ENCODE measurements at regions not wholly inside any gene's neighbourhood (a gene's known extent, or its start where the extent isn't known, plus 50 kb on each side); places are given as distances from the start of the nearest gene placed in this dataset.
A peak's percentile ranks its signal among the peaks of the same experiment; 100 is the strongest.

GRCh38 chr4:130545171-130545570 is 1449.2 kb downstream of the C4orf33 start:
- DNase-seq = no peak

GRCh38 chr4:130545596-130545995 is 1449.6 kb downstream of the C4orf33 start:
- no peak for DNase-seq

- no peak for DNase-seq
Observed at GRCh38 chr4:130559268-130559667, 1463.3 kb downstream of the C4orf33 start.

DNA sequence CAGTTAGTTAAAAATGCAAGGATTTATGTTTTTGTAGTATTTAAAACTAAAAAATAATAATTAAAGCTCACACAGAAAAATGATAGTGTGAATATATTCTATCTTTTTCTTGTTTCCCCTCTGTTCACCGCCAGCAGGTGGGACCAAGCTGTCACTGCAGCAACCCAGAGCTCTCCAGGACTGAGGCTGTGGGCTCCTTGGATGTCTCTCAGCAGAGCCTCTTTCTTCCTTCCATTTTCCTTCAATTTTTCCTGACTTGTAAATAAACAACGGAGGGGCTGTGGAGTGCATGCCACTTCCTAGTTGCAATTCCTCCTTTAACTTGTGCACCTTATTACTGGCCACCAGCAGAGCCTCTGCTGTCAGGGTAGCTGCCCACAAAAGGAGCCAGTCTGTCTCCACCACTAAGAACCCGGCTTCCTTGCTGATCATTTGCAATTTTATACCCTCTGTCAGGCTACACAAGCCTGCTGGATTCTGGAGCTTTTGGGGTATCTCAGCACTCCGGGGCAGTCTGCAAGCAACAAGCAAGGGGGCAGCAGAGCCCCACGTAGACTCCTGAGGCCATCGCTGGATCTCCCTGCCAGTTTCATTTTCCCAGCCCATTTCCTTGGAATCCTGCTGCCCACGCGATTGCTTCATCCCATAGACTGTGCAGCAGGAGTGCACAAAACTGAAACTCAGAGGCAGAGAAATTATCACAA is 1467.4 kb downstream of the C4orf33 start:
- no peak for DNase-seq

GRCh38 chr4:130563889-130564418 is 1468.0 kb downstream of the C4orf33 start:
- no peak for DNase-seq

- no peak for DNase-seq
Observed at GRCh38 chr4:130568746-130569145, 1472.8 kb downstream of the C4orf33 start.

DNA sequence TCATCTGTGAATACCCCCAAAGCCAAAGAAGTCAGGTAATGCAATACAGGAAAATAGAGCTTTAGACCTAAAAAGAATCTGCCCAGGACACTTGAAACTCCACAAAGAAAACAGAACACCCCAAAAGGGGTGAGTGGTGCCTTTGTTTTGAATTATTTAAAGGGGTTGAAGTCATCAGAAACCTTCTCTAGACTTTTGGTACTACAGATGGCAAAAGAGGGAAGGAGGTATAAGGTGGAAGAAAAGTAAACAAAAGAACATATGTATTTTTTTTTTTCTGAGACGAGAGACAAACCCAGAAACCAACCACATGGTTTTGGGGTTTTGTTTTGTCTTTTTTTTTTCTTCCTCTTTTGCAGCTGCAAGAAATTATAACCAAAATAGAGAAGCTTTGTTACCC is 1477.8 kb downstream of the C4orf33 start:
- no peak for DNase-seq

- DNase-seq = no peak
Observed at GRCh38 chr4:130574215-130574614, 1478.3 kb downstream of the C4orf33 start.

GRCh38 chr4:130576218-130576617 is 1480.3 kb downstream of the C4orf33 start:
- peak; percentile 36 for DNase-seq

DNA sequence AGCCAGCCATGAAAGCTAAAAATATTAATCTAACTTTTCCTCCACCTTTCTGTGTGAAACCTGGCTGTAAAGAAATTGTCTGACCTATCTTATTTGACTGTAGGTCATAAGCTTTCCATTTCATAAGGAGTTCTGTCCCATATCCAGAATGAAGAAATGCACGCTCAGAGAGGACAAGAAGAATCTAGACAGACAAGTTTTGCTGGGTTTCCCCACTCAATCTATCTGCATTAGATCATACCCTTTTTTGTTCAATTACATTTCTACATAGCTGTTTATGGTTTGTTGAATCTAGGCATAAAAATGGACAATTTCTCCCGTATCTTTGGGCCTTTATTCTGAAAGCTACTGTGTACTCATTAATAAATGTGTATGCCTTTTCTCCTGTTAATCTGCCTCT is 1495.1 kb downstream of the C4orf33 start:
- no peak for DNase-seq

GRCh38 chr4:130600706-130601105 is 1504.8 kb downstream of the C4orf33 start:
- DNase-seq = no peak

GRCh38 chr4:130603043-130603442 is 1507.1 kb downstream of the C4orf33 start:
- no peak for DNase-seq

DNA sequence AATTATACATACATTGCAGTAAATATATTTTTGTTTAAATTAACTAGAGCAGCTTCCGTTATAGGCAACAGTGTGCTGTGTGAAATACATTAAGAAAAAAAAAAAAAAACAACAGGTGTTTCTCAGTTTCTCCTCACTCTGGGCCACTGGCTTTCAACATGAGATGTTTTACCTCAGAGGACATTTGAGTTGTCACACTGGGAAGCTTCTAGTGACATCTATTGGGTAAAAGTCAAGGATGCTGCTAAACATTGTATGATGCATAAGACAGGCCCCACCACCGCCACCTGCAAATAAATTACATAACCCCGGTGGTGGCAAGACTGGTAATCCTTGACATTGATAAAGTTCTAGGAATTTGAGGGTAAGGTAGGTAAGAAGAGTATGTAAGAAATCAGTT is 1512.2 kb downstream of the C4orf33 start:
- no peak for DNase-seq

DNA sequence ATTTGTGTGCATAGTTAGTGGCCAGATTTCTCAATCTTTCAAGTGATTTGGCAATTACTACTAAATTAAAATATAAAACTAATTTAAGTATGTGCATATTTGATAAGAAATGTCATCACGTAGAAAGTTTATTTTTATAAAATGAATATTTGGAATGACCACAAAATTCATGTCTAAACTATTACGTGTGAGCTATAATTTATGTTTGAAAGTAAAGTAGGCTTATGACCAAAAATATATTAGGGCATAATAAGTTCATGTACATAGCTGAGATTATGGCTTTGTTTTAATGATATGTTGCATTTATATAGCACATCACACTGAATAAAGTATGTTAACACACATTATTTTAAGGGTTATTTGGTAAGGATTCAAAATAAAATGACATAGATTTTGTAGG is 1532.6 kb downstream of the C4orf33 start:
- no peak for DNase-seq

GRCh38 chr4:130632731-130633604 is 1537.0 kb downstream of the C4orf33 start:
- DNase-seq = no peak

DNA sequence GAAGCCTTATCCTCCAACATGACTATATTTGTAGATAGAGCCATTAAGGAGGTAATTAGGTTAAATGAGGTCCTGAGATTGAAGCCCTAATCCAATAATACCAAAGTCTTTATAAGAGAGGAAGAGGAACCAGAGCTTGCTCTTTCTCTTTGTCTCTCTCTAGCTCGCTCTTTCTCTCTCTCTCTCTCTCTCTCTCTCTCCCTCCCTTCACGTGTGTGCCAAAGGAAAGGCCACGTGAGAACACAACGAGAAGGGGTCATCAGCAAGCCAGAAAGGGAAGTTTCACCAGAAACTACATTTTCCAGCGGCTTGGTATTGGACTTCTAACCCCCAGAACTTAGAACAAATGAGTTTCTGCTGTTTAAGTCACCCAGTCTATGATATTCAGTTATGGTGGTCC is 1540.5 kb downstream of the C4orf33 start:
- DNase-seq = no peak

DNA sequence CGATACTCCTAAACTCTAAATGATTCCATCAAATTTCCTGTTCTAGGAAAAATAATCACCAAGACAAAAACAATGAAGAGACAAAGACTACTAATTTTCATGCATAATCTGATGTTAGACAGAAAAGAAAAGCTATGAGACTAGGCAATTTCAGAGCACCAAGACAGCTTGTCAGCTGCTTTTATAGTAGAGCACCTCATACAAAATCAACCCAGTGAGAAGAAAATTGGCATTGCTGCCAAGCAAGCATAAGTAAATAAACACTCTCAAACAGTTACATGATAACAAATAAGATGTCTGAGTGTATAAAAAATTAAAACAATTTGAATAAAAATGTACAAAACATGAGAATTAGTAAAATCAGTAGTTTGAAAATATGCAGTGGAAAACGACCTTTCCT is 1544.6 kb downstream of the C4orf33 start:
- no peak for DNase-seq

DNA sequence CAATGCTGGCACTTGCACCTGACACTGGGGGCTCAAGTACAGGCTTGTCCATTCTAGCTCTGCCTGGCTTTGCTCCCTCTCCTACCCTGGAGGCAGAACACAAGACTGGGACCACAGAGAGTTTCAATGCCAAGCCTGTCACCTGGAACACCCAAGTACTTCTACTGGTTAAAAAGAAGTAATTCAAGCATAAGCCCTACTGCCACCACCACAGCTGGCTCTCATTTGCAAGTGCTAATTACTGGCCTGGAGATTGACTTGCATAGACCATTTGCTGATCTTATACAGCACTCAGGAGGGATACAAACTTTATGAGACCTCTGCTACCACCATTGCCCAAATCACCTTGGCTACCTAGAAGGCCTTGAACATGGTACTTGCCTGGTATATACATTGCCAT is 1550.9 kb downstream of the C4orf33 start:
- DNase-seq = no peak

DNA sequence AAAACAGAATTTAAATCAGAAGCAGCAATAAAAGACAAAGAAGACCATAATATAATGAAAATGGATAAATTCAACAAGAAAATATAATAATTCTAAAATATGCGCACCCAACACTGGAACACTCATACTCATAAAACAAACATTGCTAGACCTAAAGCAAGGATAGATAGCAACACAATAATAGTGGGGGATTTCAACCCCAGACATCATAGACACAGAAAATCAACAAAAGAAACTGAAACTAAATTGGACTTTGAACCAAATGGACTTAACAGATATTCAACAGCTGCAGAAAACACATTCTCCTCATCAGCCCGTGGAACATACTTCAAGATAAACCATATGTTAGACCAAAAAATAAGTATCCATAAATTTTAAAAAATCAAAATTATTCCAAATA is 1552.6 kb downstream of the C4orf33 start:
- DNase-seq = no peak

DNA sequence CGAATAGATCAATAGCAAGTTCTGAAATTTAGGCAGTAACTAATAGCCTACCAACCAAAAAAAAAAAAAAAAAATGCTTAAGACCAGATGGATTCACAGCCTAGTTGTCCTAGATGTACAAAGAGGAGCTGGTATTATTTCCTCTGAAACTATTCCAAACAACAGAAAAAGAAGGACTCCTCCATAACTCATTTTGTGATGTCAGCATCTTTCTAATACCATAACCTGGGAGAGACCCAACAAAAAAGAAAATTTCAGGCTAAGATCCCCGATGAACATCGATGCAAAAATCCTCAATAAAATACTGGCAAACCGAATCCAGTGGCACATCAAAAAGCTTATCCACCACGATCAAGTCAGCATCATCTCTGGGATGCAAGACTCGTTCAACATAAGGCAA is 1557.9 kb downstream of the C4orf33 start:
- DNase-seq = no peak

- DNase-seq = no peak
Observed at GRCh38 chr4:130659320-130659719, 1563.4 kb downstream of the C4orf33 start.

GRCh38 chr4:130668859-130669258 is 1572.9 kb downstream of the C4orf33 start:
- no peak for DNase-seq

GRCh38 chr4:130675266-130675665 is 1579.3 kb downstream of the C4orf33 start:
- no peak for DNase-seq

DNA sequence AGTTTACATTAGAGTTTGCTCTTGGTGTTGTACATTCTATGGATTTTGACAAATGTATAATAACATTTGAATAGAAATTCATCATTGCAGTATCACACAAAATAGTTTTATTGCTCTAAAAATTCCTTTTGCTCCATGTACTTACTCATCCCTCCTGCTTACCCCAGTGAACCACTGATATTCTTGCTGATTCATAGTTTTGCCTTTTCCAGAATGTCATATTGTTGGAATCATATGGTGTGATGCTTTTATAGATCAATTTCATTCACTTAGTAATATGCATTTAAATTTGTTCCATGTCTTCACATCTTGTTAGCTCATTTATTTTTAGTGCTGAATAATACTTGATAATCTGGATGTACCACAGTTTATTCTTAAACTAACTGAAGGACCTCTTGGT is 1593.2 kb downstream of the C4orf33 start:
- DNase-seq = no peak

Measured in NCI-H1694 treated with DMSO at 0.1 percent for 48 hours (cell line).